ENCODE measurements at regions not wholly inside any gene's neighbourhood (a gene's known extent, or its start where the extent isn't known, plus 50 kb on each side); places are given as distances from the start of the nearest gene placed in this dataset.

- WGBS = 56% methylated on average over 5 of the region's 5 CpGs
- Histone ChIP-seq H4K91ac (ENCODE audit: low read length) (no peak overlapping the region), H2AFZ (ENCODE audit: low read depth, low read length) (no peak overlapping the region), H3K27ac (ENCODE audit: low read length, poor library complexity, severe bottlenecking) (no peak overlapping the region), H3K9me3 (ENCODE audit: control insufficient read depth, low read length) (no peaks in the 10 kb centered on the region), H2BK12ac (ENCODE audit: low read length in 2 of 2) (no peak overlapping the region), H3K4me1 (ENCODE audit: control insufficient read depth, insufficient read depth, low read depth, low read length) (no peaks in the 10 kb centered on the region), H3K4me3 (ENCODE audit: insufficient read depth in 1 of 2, low read depth in 1 of 2, low read length in 2 of 2) (no peak overlapping the region), H2BK15ac (ENCODE audit: low read depth, poor library complexity, severe bottlenecking) (no peak overlapping the region), H2BK120ac (ENCODE audit: low read depth, low read length) (no peak overlapping the region), H3K4ac (ENCODE audit: low read depth in 1 of 2, low read length in 2 of 2) (no peak overlapping the region), H3K23ac (ENCODE audit: low read length in 2 of 2) (no peak overlapping the region), H2AK5ac (ENCODE audit: low read length, severe bottlenecking) (no peak overlapping the region), H3K27me3 (ENCODE audit: control insufficient read depth in 1 of 2, insufficient read depth in 1 of 2, low read length in 2 of 2) (peaks cover 0 to 3% of the 10 kb centered on the region in 2 experiments), H3K18ac (ENCODE audit: low read depth in 1 of 2, low read length in 2 of 2) (no peak overlapping the region), H3K79me1 (replicated peaks; ENCODE audit: low read length, poor library complexity, severe bottlenecking) (no peaks in the 10 kb centered on the region), H3K9ac (ENCODE audit: low read length) (no peak overlapping the region), H3K14ac (ENCODE audit: low read length in 2 of 2) (no peak overlapping the region), H3K4me2 (ENCODE audit: low read length, poor library complexity, severe bottlenecking) (no peak overlapping the region), H3K36me3 (ENCODE audit: control insufficient read depth in 1 of 2, insufficient read depth in 2 of 2, low read depth in 1 of 2, low read length in 2 of 2) (no peaks in the 10 kb centered on the region), H4K8ac (ENCODE audit: low read length) (no peak overlapping the region), H2BK5ac (ENCODE audit: low read depth, low read length, poor library complexity, severe bottlenecking) (no peak overlapping the region)
- no peak for DNase-seq
These were observed 308.4 kb upstream of the CDIN1 start for GRCh38 chr15:36271048-36271447.

DNA sequence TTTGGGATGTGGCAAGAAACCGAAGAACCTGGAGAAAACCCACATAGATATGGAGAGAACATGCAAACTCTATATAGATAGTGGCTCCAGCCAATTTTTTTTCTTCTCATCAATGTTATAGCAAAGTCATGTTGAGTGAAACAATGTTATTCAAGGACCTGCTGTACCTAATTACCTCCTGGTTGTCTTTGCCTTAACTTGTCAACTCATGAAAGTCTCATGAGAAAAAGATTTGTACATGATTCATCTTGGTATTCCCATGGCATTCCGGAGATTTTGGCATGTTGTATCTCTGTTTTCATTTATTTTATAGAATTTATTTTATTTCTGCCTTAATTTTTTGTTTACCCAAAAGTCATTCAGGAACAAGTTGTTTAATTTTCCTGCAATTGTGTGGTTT is 303.8 kb upstream of the CDIN1 start:
- DNase-seq = no peak

GRCh38 chr15:36278219-36278618 is 301.2 kb upstream of the CDIN1 start:
- 42% methylated on average over 1 of the region's 1 CpG for WGBS
- Histone ChIP-seq H3K27me3 (ENCODE audit: control insufficient read depth in 1 of 2, insufficient read depth in 1 of 2, low read length in 2 of 2) (no peaks in the 10 kb centered on the region), H3K27ac (ENCODE audit: low read length, poor library complexity, severe bottlenecking) (no peak overlapping the region), H3K4ac (ENCODE audit: low read depth in 1 of 2, low read length in 2 of 2) (no peak overlapping the region), H3K36me3 (ENCODE audit: control insufficient read depth in 1 of 2, insufficient read depth in 2 of 2, low read depth in 1 of 2, low read length in 2 of 2) (no peaks in the 10 kb centered on the region), H3K4me2 (ENCODE audit: low read length, poor library complexity, severe bottlenecking) (no peak overlapping the region), H3K9me3 (ENCODE audit: control insufficient read depth, low read length) (peaks cover 33% of the 10 kb centered on the region), H2BK15ac (ENCODE audit: low read depth, poor library complexity, severe bottlenecking) (no peak overlapping the region), H3K4me1 (ENCODE audit: control insufficient read depth, insufficient read depth, low read depth, low read length) (no peaks in the 10 kb centered on the region), H3K4me3 (ENCODE audit: insufficient read depth in 1 of 2, low read depth in 1 of 2, low read length in 2 of 2) (peak overlapping the region in 1 of 2 experiments; percentile 18), H3K23ac (ENCODE audit: low read length in 2 of 2) (no peak overlapping the region), H3K14ac (ENCODE audit: low read length in 2 of 2) (no peak overlapping the region), H3K18ac (ENCODE audit: low read depth in 1 of 2, low read length in 2 of 2) (no peak overlapping the region), H4K8ac (ENCODE audit: low read length) (no peak overlapping the region), H2BK5ac (ENCODE audit: low read depth, low read length, poor library complexity, severe bottlenecking) (no peak overlapping the region), H4K91ac (ENCODE audit: low read length) (no peak overlapping the region), H3K79me1 (replicated peaks; ENCODE audit: low read length, poor library complexity, severe bottlenecking) (no peaks in the 10 kb centered on the region), H2BK12ac (ENCODE audit: low read length in 2 of 2) (no peak overlapping the region), H3K9ac (ENCODE audit: low read length) (no peak overlapping the region), H2BK120ac (ENCODE audit: low read depth, low read length) (no peak overlapping the region), H2AFZ (ENCODE audit: low read depth, low read length) (no peak overlapping the region), H2AK5ac (ENCODE audit: low read length, severe bottlenecking) (no peak overlapping the region)
- peak; percentile 4 for DNase-seq

More for the DNA sequence above, 303.8 kb upstream of the CDIN1 start:
- no peak overlapping the region for H3K4me2 ChIP-seq (ENCODE audit: low read length, poor library complexity, severe bottlenecking)
- no peak overlapping the region for H2AK5ac ChIP-seq (ENCODE audit: low read length, severe bottlenecking)
- H3K27ac ChIP-seq (ENCODE audit: low read length, poor library complexity, severe bottlenecking) = no peak overlapping the region
- no peaks in the 10 kb centered on the region for H3K36me3 ChIP-seq (ENCODE audit: control insufficient read depth in 1 of 2, insufficient read depth in 2 of 2, low read depth in 1 of 2, low read length in 2 of 2)
- H3K9ac ChIP-seq (ENCODE audit: low read length) = no peak overlapping the region
- H3K4me3 ChIP-seq (ENCODE audit: insufficient read depth in 1 of 2, low read depth in 1 of 2, low read length in 2 of 2) = no peak overlapping the region
- no peak overlapping the region for H4K91ac ChIP-seq (ENCODE audit: low read length)
- H2AFZ ChIP-seq (ENCODE audit: low read depth, low read length) = no peak overlapping the region
- H2BK5ac ChIP-seq (ENCODE audit: low read depth, low read length, poor library complexity, severe bottlenecking) = no peak overlapping the region
- H3K23ac ChIP-seq (ENCODE audit: low read length in 2 of 2) = no peak overlapping the region
- H3K27me3 ChIP-seq (ENCODE audit: control insufficient read depth in 1 of 2, insufficient read depth in 1 of 2, low read length in 2 of 2) = peaks cover 0 to 3% of the 10 kb centered on the region in 2 experiments
- H2BK15ac ChIP-seq (ENCODE audit: low read depth, poor library complexity, severe bottlenecking) = no peak overlapping the region
- H3K18ac ChIP-seq (ENCODE audit: low read depth in 1 of 2, low read length in 2 of 2) = no peak overlapping the region
- no peaks in the 10 kb centered on the region for H3K79me1 ChIP-seq (replicated peaks; ENCODE audit: low read length, poor library complexity, severe bottlenecking)
- H3K4ac ChIP-seq (ENCODE audit: low read depth in 1 of 2, low read length in 2 of 2) = no peak overlapping the region
- WGBS = no CpG with 5 or more reads among the region's 2 CpGs
- H3K9me3 ChIP-seq (ENCODE audit: control insufficient read depth, low read length) = peaks cover 33% of the 10 kb centered on the region
- no peak overlapping the region for H4K8ac ChIP-seq (ENCODE audit: low read length)
- H2BK120ac ChIP-seq (ENCODE audit: low read depth, low read length) = no peak overlapping the region
- no peak overlapping the region for H2BK12ac ChIP-seq (ENCODE audit: low read length in 2 of 2)
- H3K14ac ChIP-seq (ENCODE audit: low read length in 2 of 2) = no peak overlapping the region
- no peaks in the 10 kb centered on the region for H3K4me1 ChIP-seq (ENCODE audit: control insufficient read depth, insufficient read depth, low read depth, low read length)

DNA sequence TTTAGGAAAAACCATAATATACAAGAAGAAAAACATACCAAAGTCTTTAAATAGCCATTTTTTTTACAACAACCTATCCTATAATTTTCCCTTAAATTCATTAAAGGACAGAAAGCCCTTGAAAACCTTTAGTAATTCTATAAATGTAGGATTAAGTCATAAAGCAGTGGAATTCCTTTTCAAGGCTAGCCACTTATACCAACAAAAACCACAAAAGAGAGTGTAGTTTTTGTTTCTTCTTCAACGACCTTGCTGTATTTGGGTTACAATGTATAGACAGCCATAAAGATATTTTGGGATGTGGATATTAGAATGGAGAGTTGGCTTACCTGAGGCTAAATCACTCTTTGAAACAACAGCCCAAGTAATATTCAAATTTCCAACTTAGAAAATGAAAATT is 296.6 kb upstream of the CDIN1 start:
- no peaks in the 10 kb centered on the region for H3K27me3 ChIP-seq (ENCODE audit: control insufficient read depth in 1 of 2, insufficient read depth in 1 of 2, low read length in 2 of 2)

More for the DNA sequence above, 296.6 kb upstream of the CDIN1 start:
- peaks cover 17% of the 10 kb centered on the region for H3K9me3 ChIP-seq (ENCODE audit: control insufficient read depth, low read length)
- no peak overlapping the region for H3K4me3 ChIP-seq (ENCODE audit: insufficient read depth in 1 of 2, low read depth in 1 of 2, low read length in 2 of 2)
- no peak overlapping the region for H2AK5ac ChIP-seq (ENCODE audit: low read length, severe bottlenecking)
- no peak overlapping the region for H3K18ac ChIP-seq (ENCODE audit: low read depth in 1 of 2, low read length in 2 of 2)
- H2BK5ac ChIP-seq (ENCODE audit: low read depth, low read length, poor library complexity, severe bottlenecking) = no peak overlapping the region
- no peak overlapping the region for H3K14ac ChIP-seq (ENCODE audit: low read length in 2 of 2)
- H2BK120ac ChIP-seq (ENCODE audit: low read depth, low read length) = no peak overlapping the region
- no CpG with 5 or more reads among the region's 1 CpG for WGBS
- no peaks in the 10 kb centered on the region for H3K4me1 ChIP-seq (ENCODE audit: control insufficient read depth, insufficient read depth, low read depth, low read length)
- H2BK12ac ChIP-seq (ENCODE audit: low read length in 2 of 2) = no peak overlapping the region
- no peak overlapping the region for H3K27ac ChIP-seq (ENCODE audit: low read length, poor library complexity, severe bottlenecking)
- no peaks in the 10 kb centered on the region for H3K79me1 ChIP-seq (replicated peaks; ENCODE audit: low read length, poor library complexity, severe bottlenecking)
- no peak for DNase-seq
- H2AFZ ChIP-seq (ENCODE audit: low read depth, low read length) = no peak overlapping the region
- no peak overlapping the region for H4K8ac ChIP-seq (ENCODE audit: low read length)
- no peak overlapping the region for H4K91ac ChIP-seq (ENCODE audit: low read length)
- no peak overlapping the region for H3K9ac ChIP-seq (ENCODE audit: low read length)
- no peak overlapping the region for H3K4ac ChIP-seq (ENCODE audit: low read depth in 1 of 2, low read length in 2 of 2)
- no peak overlapping the region for H3K23ac ChIP-seq (ENCODE audit: low read length in 2 of 2)
- H2BK15ac ChIP-seq (ENCODE audit: low read depth, poor library complexity, severe bottlenecking) = no peak overlapping the region
- no peak overlapping the region for H3K4me2 ChIP-seq (ENCODE audit: low read length, poor library complexity, severe bottlenecking)
- H3K36me3 ChIP-seq (ENCODE audit: control insufficient read depth in 1 of 2, insufficient read depth in 2 of 2, low read depth in 1 of 2, low read length in 2 of 2) = no peaks in the 10 kb centered on the region
